Right forelimb (tissue), 1 donor: ENCODE measurements at regions not wholly inside any gene's neighbourhood (a gene's known extent, or its start where the extent isn't known, plus 50 kb on each side); places are given as distances from the start of the nearest gene placed in this dataset.
"Not testable (repeated sequence)": the region's sequence is repeated elsewhere in the genome, so short reads cannot be mapped to it uniquely, and the experiment has no call there.

Source experiments
- DNase-seq: peaks from one replicate; pipeline ENCODE4 v3.0.0-alpha.2; 2018

- DNase-seq = no peak
These were observed 310.5 kb upstream of the PRR16 start for GRCh38 chr5:120153551-120153950.

GRCh38 chr5:120155873-120156272 is 308.2 kb upstream of the PRR16 start:
- DNase-seq = no peak

GRCh38 chr5:120158211-120158610 is 305.9 kb upstream of the PRR16 start:
- DNase-seq = no peak

- no peak for DNase-seq
These were observed 304.9 kb upstream of the PRR16 start for GRCh38 chr5:120159155-120159554.

- no peak for DNase-seq
These were observed 303.8 kb upstream of the PRR16 start for GRCh38 chr5:120160124-120160895.

- no peak for DNase-seq
These were observed 301.8 kb upstream of the PRR16 start for GRCh38 chr5:120162321-120162720.

- no peak for DNase-seq
These were observed 300.1 kb upstream of the PRR16 start for GRCh38 chr5:120164037-120164436.

GRCh38 chr5:120164986-120165385 is 299.1 kb upstream of the PRR16 start:
- no peak for DNase-seq

- no peak for DNase-seq
These were observed 291.0 kb upstream of the PRR16 start for GRCh38 chr5:120173125-120173524.

- DNase-seq = no peak
These were observed 290.0 kb upstream of the PRR16 start for GRCh38 chr5:120174089-120174488.

GRCh38 chr5:120181238-120181637 is 282.9 kb upstream of the PRR16 start:
- DNase-seq = not testable (repeated sequence)

GRCh38 chr5:120194650-120195049 is 269.4 kb upstream of the PRR16 start:
- not testable (repeated sequence) for DNase-seq

GRCh38 chr5:120199559-120199958 is 264.5 kb upstream of the PRR16 start:
- no peak for DNase-seq

GRCh38 chr5:120207129-120207528 is 257.0 kb upstream of the PRR16 start:
- no peak for DNase-seq

- no peak for DNase-seq
These were observed 247.1 kb upstream of the PRR16 start for GRCh38 chr5:120217001-120217400.

GRCh38 chr5:120219988-120220387 is 244.1 kb upstream of the PRR16 start:
- no peak for DNase-seq

GRCh38 chr5:120225524-120225923 is 238.6 kb upstream of the PRR16 start:
- no peak for DNase-seq

- no peak for DNase-seq
These were observed 235.7 kb upstream of the PRR16 start for GRCh38 chr5:120228262-120229031.

GRCh38 chr5:120229036-120229435 is 235.1 kb upstream of the PRR16 start:
- no peak for DNase-seq

GRCh38 chr5:120231563-120231962 is 232.5 kb upstream of the PRR16 start:
- DNase-seq = no peak

GRCh38 chr5:120236360-120236759 is 227.7 kb upstream of the PRR16 start:
- no peak for DNase-seq

- DNase-seq = no peak
These were observed 225.0 kb upstream of the PRR16 start for GRCh38 chr5:120239086-120239485.

- no peak for DNase-seq
These were observed 223.4 kb upstream of the PRR16 start for GRCh38 chr5:120240706-120241105.

GRCh38 chr5:120241400-120241799 is 222.7 kb upstream of the PRR16 start:
- no peak for DNase-seq
